HG03521 (cell line): ENCODE measurements at regions not wholly inside any gene's neighbourhood (a gene's known extent, or its start where the extent isn't known, plus 50 kb on each side); places are given as distances from the start of the nearest gene placed in this dataset.

Experiments used
- ATAC-seq: cut with Tn5 transposase; IDR thresholded peaks from one replicate; pipeline ENCODE4 v1.9.1; 2021; ENCODE audit warnings: mild to moderate bottlenecking, moderate library complexity; ENCODE audit not compliant: unreplicated experiment

GRCh38 chr6:117076076-117076475 lies 189.3 kb upstream of the VGLL2 start:
- no peak for ATAC-seq

- no peak for ATAC-seq
Observed at GRCh38 chr6:117077300-117077699, 188.1 kb upstream of the VGLL2 start.

DNA sequence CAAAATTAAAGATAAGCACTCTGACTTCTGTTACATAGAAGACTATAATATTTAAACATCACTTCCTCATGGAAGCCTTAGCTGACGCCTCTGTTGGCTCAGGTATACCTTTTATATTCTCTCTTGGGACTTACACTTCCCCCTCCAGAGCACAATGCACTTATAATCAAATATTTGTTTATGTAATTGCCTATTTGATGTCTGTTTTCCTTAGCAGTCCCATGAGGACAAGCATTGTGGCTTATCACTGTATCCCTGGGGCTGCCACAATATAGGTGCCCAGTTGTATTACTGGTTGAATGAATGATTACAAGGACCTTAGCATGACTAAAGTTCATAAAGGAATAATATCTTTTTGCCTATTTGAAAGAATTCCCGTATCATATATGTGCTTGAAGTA lies 186.7 kb upstream of the VGLL2 start:
- no peak for ATAC-seq

- no peak for ATAC-seq
Observed at GRCh38 chr6:117079951-117080350, 185.4 kb upstream of the VGLL2 start.

DNA sequence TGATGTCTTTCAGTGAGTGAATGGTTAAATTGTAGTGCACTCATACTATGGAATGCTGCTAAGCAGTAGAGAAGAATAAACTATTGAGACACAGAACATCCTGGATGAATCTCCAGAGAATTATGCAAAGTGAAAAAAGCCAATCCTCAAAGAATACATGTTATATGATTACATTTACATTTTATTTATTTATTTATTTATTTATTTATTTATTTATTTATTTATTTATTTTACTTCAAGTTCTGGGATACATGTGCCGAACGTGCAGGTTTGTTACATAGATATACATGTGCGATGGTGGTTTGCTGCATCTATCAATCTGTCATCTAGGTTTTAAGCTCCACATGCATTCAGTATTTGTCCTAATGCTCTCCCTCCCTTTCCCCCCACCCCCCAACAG lies 175.8 kb upstream of the VGLL2 start:
- ATAC-seq, result no peak

- no peak for ATAC-seq
Observed at GRCh38 chr6:117110146-117110545, 155.2 kb upstream of the VGLL2 start.

DNA sequence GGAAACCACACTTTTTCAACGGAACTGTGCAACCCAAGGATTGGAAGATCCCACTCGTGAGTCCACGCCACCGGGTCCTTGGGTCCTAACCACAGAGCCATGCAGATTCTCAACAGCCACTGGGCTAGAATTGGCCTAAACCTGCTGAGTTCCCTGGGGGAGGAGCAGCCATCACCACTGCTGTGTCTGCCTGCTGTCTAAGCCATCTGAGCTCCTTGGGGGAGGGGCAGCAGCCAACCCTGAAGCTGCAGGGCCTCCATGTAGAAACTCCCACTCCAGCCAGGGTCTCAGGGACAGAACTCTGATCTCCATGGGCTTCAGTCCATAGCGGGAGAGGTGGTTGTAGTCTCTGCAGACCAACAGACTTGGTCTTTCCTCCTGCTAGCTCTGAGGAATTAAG lies 154.6 kb upstream of the VGLL2 start:
- no peak for ATAC-seq

DNA sequence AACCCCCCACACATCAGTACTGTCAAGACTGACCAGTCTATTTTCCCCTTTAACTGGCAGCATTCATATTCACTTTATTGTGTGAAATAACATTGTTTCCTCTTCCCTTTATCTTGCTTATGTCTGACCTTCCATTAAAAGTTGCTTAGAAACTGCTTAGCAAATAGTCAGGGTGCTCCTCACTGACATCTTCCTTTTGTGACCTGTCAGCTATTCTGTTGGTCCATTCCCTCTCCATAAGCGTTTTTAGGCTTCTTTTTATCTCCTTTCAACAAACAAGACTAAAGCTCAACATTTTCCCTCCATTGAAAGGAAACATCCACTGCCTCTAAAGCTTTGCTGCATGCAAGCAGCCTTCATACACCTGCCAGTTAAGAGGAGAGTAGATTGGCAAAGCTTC lies 147.7 kb upstream of the VGLL2 start:
- ATAC-seq, result no peak

- ATAC-seq, result no peak
Observed at GRCh38 chr6:117118490-117118889, 146.9 kb upstream of the VGLL2 start.

- ATAC-seq, result no peak
Observed at GRCh38 chr6:117126213-117126612, 139.1 kb upstream of the VGLL2 start.

DNA sequence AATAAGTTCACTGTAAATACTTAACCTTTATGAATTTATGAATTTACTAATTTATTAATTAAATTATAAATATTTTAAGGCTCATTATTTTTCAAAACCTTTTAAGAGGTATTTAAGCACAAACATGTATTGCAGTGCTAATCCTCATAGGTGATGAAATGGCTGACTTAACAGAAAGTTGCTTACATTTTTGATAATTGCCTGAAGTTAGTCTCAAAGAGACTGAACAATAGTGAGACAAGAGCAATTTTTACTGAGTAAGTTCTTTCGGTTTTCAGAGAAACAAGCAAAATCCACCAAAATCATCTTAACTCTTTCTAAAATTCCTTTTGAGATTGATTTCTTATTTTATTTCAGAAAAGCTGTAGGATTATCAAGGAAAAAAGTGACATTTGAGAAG lies 137.3 kb upstream of the VGLL2 start:
- ATAC-seq, result no peak

DNA sequence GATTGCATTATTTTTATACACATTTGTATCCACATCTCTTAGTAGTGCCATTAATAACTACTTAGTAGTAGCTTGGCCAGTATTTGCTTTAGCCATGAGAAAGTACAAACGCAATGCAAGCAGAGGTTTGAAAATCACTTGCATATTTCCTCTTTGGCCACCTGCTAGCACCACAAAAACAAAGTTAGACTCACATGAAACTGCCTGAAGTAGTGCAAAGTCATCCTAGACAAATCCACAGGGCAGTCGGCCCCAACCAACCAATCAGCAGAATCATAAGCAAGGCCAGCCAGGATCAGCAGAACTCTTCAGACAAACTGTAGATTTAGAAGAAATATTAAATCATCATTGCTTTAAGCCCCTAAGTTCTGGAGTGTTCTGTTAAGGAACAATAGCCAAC lies 135.2 kb upstream of the VGLL2 start:
- no peak for ATAC-seq

DNA sequence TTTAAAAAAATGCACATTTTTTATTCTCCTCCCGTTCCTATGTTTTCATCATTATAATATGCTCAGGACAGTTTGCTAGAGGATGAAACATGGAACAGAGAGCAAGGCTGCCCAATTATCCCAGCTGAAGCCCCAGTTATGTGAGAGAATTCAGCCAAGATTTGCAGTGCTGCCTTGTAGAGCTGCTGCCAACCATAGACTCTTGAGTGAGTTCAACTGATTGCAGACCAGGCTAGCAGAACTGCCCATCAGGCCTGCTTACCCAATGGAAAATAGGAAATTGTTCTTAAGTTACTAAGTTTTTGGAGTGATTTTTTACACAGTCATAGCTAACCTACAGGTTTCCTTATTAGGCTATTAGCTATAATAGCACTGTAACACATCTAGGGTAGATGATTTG lies 128.7 kb upstream of the VGLL2 start:
- no peak for ATAC-seq

DNA sequence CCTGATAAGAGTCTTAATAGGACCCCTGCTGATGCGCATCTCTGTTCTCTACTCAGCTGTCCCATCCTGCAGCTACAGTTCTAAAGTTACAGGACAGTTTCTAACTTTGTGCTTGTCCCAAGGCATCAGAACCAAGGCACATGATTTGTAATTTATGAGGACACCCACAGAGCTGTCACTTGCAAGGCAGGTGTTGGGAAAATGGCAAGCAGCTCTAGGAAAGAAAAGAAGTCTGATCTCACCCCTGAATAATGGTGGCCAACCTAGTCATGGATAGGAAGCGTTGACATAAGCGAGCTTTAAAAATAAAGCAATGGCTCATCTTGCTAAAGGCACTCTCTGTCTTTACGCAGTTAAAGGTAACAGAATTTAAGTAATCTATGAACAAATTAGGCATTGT lies 127.6 kb upstream of the VGLL2 start:
- ATAC-seq, result no peak

DNA sequence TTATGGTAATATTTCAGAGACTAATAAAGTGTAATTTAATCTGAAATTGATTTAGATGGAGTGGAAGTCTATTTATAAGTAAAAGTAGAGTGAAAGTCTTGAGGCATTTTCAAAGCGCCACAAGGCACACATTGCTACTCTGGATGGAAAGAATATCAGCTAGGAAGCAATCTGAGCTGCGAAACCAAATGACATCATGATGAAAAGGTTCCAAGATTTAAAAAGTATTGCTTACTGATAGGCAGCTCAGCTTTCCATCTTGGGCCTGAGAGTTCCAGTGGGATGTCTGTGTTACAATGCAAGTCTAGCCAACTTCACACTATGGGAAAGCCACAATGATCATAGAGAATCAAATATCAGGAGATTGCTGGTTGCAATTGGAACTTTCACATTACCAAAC lies 126.9 kb upstream of the VGLL2 start:
- no peak for ATAC-seq

- ATAC-seq, result no peak
Observed at GRCh38 chr6:117138920-117139319, 126.4 kb upstream of the VGLL2 start.

- no peak for ATAC-seq
Observed at GRCh38 chr6:117142142-117142541, 123.2 kb upstream of the VGLL2 start.

DNA sequence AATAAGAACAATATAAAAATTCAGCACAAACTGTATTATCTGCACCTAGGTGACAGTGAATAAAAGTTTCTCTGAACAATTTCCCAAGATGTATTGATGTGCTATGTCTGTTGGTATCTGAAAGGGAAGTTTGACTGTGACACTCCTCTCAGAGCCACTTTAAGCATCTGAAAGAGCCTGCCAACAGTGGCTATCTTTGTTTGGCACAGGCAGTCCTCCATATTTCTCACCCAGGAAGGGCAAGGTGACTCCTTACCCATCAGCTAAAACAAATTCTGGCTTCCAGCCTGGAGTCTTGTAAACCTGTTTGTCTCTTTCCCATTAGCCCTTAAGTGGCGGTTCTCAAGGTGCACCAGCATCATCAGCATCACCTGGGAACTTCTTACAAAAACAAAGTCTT lies 122.4 kb upstream of the VGLL2 start:
- no peak for ATAC-seq

- ATAC-seq, result no peak
Observed at GRCh38 chr6:117143647-117144046, 121.7 kb upstream of the VGLL2 start.

DNA sequence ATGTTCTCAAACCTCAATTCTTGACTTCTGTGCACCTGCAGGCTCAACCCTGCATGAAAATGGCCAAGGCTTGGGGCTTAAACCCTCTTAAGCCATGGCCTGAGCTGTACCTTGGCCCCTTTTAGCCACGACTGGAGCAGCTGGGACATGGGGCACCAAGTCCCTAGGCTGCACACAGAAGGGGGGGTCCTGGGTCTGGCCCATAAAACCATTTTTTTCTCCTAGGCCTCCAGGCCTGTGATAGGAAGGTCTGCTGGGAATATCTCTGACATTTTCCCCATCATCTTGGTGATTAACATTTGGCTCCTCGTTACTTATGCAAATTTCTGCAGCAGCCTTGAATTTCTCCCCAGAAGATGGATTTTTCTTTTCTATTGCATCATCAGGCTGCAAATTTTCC lies 119.4 kb upstream of the VGLL2 start:
- ATAC-seq, result no peak

- no peak for ATAC-seq
Observed at GRCh38 chr6:117149324-117149723, 116.0 kb upstream of the VGLL2 start.

DNA sequence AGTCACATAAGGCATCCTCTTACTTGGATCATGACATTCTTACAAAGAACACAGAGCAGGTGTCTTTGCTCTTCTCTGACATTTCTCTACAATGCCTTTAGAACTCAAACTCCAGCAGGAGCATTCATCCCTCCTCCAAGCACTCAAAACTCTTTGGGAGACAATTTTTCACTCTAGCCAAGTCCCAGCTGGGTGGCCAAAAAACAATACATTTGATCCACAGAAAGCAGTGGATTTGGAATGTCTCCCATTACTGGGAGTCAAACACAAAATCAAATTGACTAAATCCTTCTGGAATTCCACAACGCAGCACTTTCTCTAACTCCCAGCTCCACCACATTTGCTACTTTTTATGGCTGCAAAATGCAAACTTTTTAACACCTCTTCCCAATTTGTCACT lies 108.6 kb upstream of the VGLL2 start:
- no peak for ATAC-seq

- ATAC-seq, result no peak
Observed at GRCh38 chr6:117157448-117157847, 107.9 kb upstream of the VGLL2 start.

- no peak for ATAC-seq
Observed at GRCh38 chr6:117165911-117166499, 99.4 kb upstream of the VGLL2 start.
